DND-41 (cell line): ENCODE measurements at regions not wholly inside any gene's neighbourhood (a gene's known extent, or its start where the extent isn't known, plus 50 kb on each side); places are given as distances from the start of the nearest gene placed in this dataset.
"Not testable (repeated sequence)": the region's sequence is repeated elsewhere in the genome, so short reads cannot be mapped to it uniquely, and the experiment has no call there.

Source experiments
- ATAC-seq: fragments of 200-7000 bp; cut with Tn5 transposase; 3 replicates; pipeline ENCODE4 v1.9.1; 2021; ENCODE audit warnings: low read depth; ENCODE audit not compliant: insufficient read depth
- DNase-seq: peaks from one replicate; pipeline ENCODE4 v3.0.0-alpha.2; 2020
- H2AFZ ChIP-seq: 2 replicates; pipeline ENCODE4 v1.6.0; 2012; ENCODE audit warnings: low read depth, low read length
- H3K27ac ChIP-seq: 2 replicates; pipeline ENCODE4 v1.5.1; 2012; ENCODE audit warnings: low read length, inconsistent platforms
- H3K27me3 ChIP-seq: fragments of 200-600 bp; sonication (generic); 2 replicates; pipeline ENCODE4 v1.6.0; 2012; ENCODE audit warnings: low read length, mild to moderate bottlenecking, inconsistent platforms; ENCODE audit not compliant: insufficient read depth, poor library complexity
- H3K36me3 ChIP-seq: 2 replicates; pipeline ENCODE4 v1.5.1; 2012; ENCODE audit warnings: low read length, inconsistent platforms; ENCODE audit not compliant: insufficient read depth
- H3K4me1 ChIP-seq: 2 replicates; pipeline ENCODE4 v1.5.1; 2012; ENCODE audit warnings: mild to moderate bottlenecking, low read length; ENCODE audit not compliant: insufficient read depth
- H3K4me2 ChIP-seq: 2 replicates; pipeline ENCODE4 v1.6.0; 2012; ENCODE audit warnings: mild to moderate bottlenecking, moderate library complexity, low read length, inconsistent platforms; ENCODE audit not compliant: insufficient read depth
- H3K4me3 ChIP-seq, 2 experiments: fragments of 200-600 bp in 1 of 2; shearing (Covaris generic) in 1 of 2; 2 replicates each; pipeline ENCODE4 v1.5.1; 2012 to 2016; ENCODE audit warnings: inconsistent platforms in 2 of 2, low read length in 2 of 2, mild to moderate bottlenecking in 2 of 2, low read depth in 1 of 2, moderate library complexity in 1 of 2
- H3K79me2 ChIP-seq: 2 replicates; pipeline ENCODE4 v1.6.0; 2012; ENCODE audit warnings: low read length, inconsistent platforms; ENCODE audit not compliant: insufficient read depth
- H3K9ac ChIP-seq: 2 replicates; pipeline ENCODE4 v1.6.0; 2012; ENCODE audit warnings: low read depth, mild to moderate bottlenecking, inconsistent platforms, low read length, moderate library complexity
- H3K9me3 ChIP-seq: 2 replicates; pipeline ENCODE4 v1.5.1; 2012; ENCODE audit warnings: low read length, moderate library complexity, mild to moderate bottlenecking, inconsistent platforms; ENCODE audit not compliant: insufficient read depth, severe bottlenecking
- H4K20me1 ChIP-seq: 2 replicates; pipeline ENCODE4 v1.6.0; 2012; ENCODE audit warnings: low read length; ENCODE audit not compliant: insufficient read depth
- CTCF ChIP-seq: IDR thresholded peaks from 2 replicates; pipeline ENCODE4 v1.5.1; 2012; ENCODE audit warnings: borderline replicate concordance, low read length, moderate library complexity, mild to moderate bottlenecking; ENCODE audit not compliant: poor library complexity, severe bottlenecking; ENCODE audit errors: extremely low read depth
- EZH2 ChIP-seq: IDR thresholded peaks from 3 replicates; pipeline ENCODE4 v1.6.1; 2012; ENCODE audit warnings: borderline replicate concordance, low read depth, mild to moderate bottlenecking, moderate library complexity, low read length, inconsistent platforms; ENCODE audit not compliant: severe bottlenecking

- TF ChIP-seq CTCF (no peak), EZH2 (no peak)
- DNase-seq (no peak), ATAC-seq (no peak)
- Histone ChIP-seq H3K27me3 (no peaks in the 10 kb centered on the region), H4K20me1 (no peaks in the 10 kb centered on the region), H3K27ac (no peak overlapping the region), H3K9me3 (no peaks in the 10 kb centered on the region), H2AFZ (no peak overlapping the region), H3K79me2 (no peaks in the 10 kb centered on the region), H3K36me3 (no peaks in the 10 kb centered on the region), H3K4me3 (no peak overlapping the region), H3K9ac (no peak overlapping the region), H3K4me1 (no peaks in the 10 kb centered on the region), H3K4me2 (no peak overlapping the region)
These were observed 199.5 kb downstream of the TBC1D2B start for GRCh38 chr15:77877869-77878577.

GRCh38 chr15:77876107-77876820 is 201.2 kb downstream of the TBC1D2B start:
- not testable (repeated sequence) for H3K27ac ChIP-seq, H3K27me3 ChIP-seq, H4K20me1 ChIP-seq, H3K9ac ChIP-seq, H2AFZ ChIP-seq, H3K79me2 ChIP-seq, ATAC-seq, H3K4me2 ChIP-seq, DNase-seq, H3K9me3 ChIP-seq, H3K4me1 ChIP-seq, H3K36me3 ChIP-seq, H3K4me3 ChIP-seq

GRCh38 chr15:77875066-77875721 is 202.3 kb downstream of the TBC1D2B start:
- not testable (repeated sequence) for H3K36me3 ChIP-seq, H3K9me3 ChIP-seq, H3K4me3 ChIP-seq, H3K27ac ChIP-seq, H2AFZ ChIP-seq, H3K27me3 ChIP-seq, H3K4me1 ChIP-seq, H3K79me2 ChIP-seq, H4K20me1 ChIP-seq, H3K9ac ChIP-seq, H3K4me2 ChIP-seq
- ATAC-seq, result peak; percentile 88
- TF ChIP-seq CTCF, result peak; percentile 74
- DNase-seq, result peak; percentile 59

- H3K4me2 ChIP-seq, result no peak overlapping the region
- H3K27me3 ChIP-seq, result no peaks in the 10 kb centered on the region
- no peaks in the 10 kb centered on the region for H3K79me2 ChIP-seq
- DNase-seq (no peak), ATAC-seq (no peak)
- H3K27ac ChIP-seq, result no peak overlapping the region
- no peak overlapping the region for H3K4me3 ChIP-seq
- TF ChIP-seq CTCF (no peak), EZH2 (no peak)
- no peak overlapping the region for H3K9ac ChIP-seq
- H3K36me3 ChIP-seq, result no peaks in the 10 kb centered on the region
- no peaks in the 10 kb centered on the region for H3K4me1 ChIP-seq
- no peak overlapping the region for H2AFZ ChIP-seq
- no peaks in the 10 kb centered on the region for H4K20me1 ChIP-seq
- H3K9me3 ChIP-seq, result no peaks in the 10 kb centered on the region
These were observed 203.4 kb downstream of the TBC1D2B start for GRCh38 chr15:77874063-77874462.

GRCh38 chr15:77872521-77873425 is 204.7 kb downstream of the TBC1D2B start:
- not testable (repeated sequence) for H3K9me3 ChIP-seq, H3K27ac ChIP-seq, H3K4me3 ChIP-seq, H3K36me3 ChIP-seq, H3K27me3 ChIP-seq, DNase-seq, H3K79me2 ChIP-seq, H2AFZ ChIP-seq, ATAC-seq, H3K4me1 ChIP-seq, H4K20me1 ChIP-seq, H3K9ac ChIP-seq, H3K4me2 ChIP-seq
